ENCODE measurements at regions not wholly inside any gene's neighbourhood (a gene's known extent, or its start where the extent isn't known, plus 50 kb on each side); places are given as distances from the start of the nearest gene placed in this dataset.

DNA sequence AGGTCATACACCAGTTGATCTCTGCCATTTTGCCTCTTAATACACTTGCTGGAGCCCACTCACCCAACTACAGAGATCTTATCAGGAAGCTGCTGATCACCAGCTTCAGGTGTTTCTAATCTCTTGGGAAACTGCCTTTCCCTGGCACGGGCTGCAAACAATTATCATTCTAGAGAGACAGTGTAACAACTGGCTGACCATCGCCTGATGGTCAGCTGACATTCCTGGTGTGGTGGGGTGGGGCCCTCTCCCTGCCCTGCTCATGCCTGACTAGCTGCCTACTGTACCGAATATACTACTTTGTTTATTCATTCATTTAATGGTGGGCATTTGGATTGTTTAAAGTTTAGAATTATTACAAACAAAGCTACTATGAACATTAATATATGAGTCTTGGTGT lies 311.5 kb downstream of the CBLN2 start:
- Histone ChIP-seq H3K27ac (no peak overlapping the region), H3K4me1 (no peaks in the 10 kb centered on the region), H3K4me3 (no peak overlapping the region), H3K27me3 (no peaks in the 10 kb centered on the region), H3K36me3 (no peaks in the 10 kb centered on the region), H3K9me3 (no peaks in the 10 kb centered on the region)
- intact Hi-C loops (cut with DNase I; ENCODE audit: low total_unique reads) = no loop called here
- no peak for ATAC-seq
- DNase-seq = no peak
- TF ChIP-seq CTCF (IDR thresholded peaks at IDR 0.05 in 4 of 5, conservative IDR thresholded peaks at IDR 0.05 in 1 of 5) (no peak), POLR2A (IDR thresholded peaks at IDR 0.05) (no peak)
- in situ Hi-C loops (cut with MboI; ENCODE audit: low sequenced_read_pairs in 4 of 4) = loop anchor here in 1 of 4 donors (25.0 kb wide), 1 partner anchor 105 kb away; no protein-coding TSS in a partner anchor

- in situ Hi-C loops (cut with MboI; ENCODE audit: low sequenced_read_pairs in 4 of 4) = loop anchor here in 1 of 4 donors (25.0 kb wide), 1 partner anchor 111 kb away; no protein-coding TSS in a partner anchor
- intact Hi-C loops (cut with DNase I; ENCODE audit: low total_unique reads) = no loop called here
- Histone ChIP-seq H3K27me3 (no peaks in the 10 kb centered on the region), H3K9me3 (no peaks in the 10 kb centered on the region), H3K4me1 (no peaks in the 10 kb centered on the region), H3K36me3 (no peaks in the 10 kb centered on the region), H3K27ac (no peak overlapping the region), H3K4me3 (no peak overlapping the region)
- DNase-seq (no peak), ATAC-seq (no peak)
- TF ChIP-seq CTCF (IDR thresholded peaks at IDR 0.05 in 4 of 5, conservative IDR thresholded peaks at IDR 0.05 in 1 of 5) (no peak), POLR2A (IDR thresholded peaks at IDR 0.05) (no peak)
These were observed 318.2 kb downstream of the CBLN2 start for GRCh38 chr18:72225958-72226357.

DNA sequence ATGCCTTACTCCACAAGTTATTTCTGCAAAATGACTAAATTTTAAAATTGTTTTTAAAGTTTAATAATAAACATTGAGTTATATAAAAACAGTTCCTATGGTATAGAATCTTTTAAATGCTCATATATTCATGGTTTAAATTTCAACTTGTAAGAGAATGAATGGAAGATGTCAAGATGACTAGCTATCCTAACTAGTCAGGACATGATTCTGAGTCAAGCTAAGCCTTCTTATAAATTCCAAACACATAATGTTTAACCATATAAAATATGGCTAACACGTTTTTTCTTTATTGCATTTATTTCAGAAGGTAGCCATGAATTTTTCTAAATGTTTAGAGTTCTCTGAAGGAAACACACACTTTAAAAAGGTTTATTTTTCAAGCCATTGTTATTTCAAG lies 320.4 kb downstream of the CBLN2 start:
- Histone ChIP-seq H3K4me3 (no peak overlapping the region), H3K9me3 (no peaks in the 10 kb centered on the region), H3K4me1 (no peaks in the 10 kb centered on the region), H3K27me3 (no peaks in the 10 kb centered on the region), H3K27ac (no peak overlapping the region), H3K36me3 (no peaks in the 10 kb centered on the region)
- TF ChIP-seq CTCF (IDR thresholded peaks at IDR 0.05 in 4 of 5, conservative IDR thresholded peaks at IDR 0.05 in 1 of 5) (no peak), POLR2A (IDR thresholded peaks at IDR 0.05) (no peak)
- intact Hi-C loops (cut with DNase I; ENCODE audit: low total_unique reads) (no loop called here), in situ Hi-C loops (cut with MboI; ENCODE audit: low sequenced_read_pairs in 4 of 4) (no loop called here)
- ATAC-seq (no peak), DNase-seq (no peak)

DNA sequence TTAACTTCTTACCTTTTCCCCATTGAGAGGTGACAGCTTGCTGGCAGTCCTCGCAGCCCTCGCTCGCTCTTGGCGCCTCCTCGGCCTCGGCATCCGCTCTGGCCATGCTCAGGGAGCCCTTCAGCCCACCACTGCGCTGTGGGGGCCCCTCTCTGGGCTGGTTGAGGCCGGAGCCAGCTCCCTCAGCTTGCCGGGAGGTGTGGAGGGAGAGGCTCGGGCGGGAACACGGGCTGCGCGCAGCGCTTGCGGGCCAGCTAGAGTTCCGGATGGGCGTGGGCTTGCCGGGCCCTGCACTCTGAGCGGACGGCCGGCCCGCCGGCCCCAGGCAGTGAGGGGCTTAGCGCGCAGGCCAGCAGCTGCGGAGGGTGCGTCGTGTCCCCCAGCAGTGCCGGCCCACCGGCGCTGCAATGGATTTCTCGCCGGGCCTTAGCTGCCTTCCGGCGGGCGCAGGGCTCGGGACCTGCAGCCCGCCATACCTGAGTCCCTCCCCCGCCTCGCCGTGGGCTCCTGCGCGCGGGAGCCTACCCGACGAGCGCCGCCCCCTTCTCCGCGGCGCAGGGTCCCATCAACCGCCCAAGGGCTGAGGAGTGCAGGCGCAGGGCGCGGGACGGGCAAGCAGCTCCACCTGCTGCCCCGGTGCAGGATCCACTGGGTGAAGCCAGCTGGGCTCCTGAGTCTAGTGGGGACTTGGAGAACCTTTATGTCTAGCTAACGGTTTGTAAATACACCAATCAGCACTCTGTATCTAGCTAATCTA lies 335.0 kb downstream of the CBLN2 start:
- Histone ChIP-seq H3K27ac (no peak overlapping the region), H3K4me3 (no peak overlapping the region), H3K36me3 (no peaks in the 10 kb centered on the region), H3K4me1 (no peaks in the 10 kb centered on the region), H3K27me3 (no peaks in the 10 kb centered on the region), H3K9me3 (no peaks in the 10 kb centered on the region)
- TF ChIP-seq CTCF (IDR thresholded peaks at IDR 0.05 in 4 of 5, conservative IDR thresholded peaks at IDR 0.05 in 1 of 5) = no peak
- intact Hi-C loops (cut with DNase I; ENCODE audit: low total_unique reads) (no loop called here), in situ Hi-C loops (cut with MboI; ENCODE audit: low sequenced_read_pairs in 4 of 4) (no loop called here)
- ATAC-seq (no peak), DNase-seq (no peak)

DNA sequence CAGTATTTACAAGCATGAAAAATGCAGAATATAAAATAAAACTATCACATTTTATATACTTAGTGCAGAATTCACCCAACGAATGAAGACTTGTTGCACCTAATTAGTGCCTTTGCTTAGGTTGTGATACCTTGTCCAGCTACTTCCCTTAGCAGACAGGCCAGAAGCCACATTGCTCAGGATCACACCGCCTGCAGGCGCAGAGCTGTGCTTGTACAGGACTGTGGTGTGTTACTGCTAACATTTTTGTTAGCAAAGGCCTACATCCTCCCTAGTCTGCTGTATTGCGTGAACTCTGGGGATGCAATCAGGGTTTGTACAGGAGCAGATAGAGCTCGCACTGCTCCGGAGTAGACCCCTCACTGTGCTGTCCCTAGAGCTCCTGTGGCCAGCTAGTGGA lies 336.9 kb downstream of the CBLN2 start:
- H3K9me3 ChIP-seq = no peaks in the 10 kb centered on the region
- intact Hi-C loops (cut with DNase I; ENCODE audit: low total_unique reads) = no loop called here
- no peak for ATAC-seq
- H3K36me3 ChIP-seq = no peaks in the 10 kb centered on the region
- TF ChIP-seq POLR2A (IDR thresholded peaks at IDR 0.05) = no peak
- TF ChIP-seq CTCF (IDR thresholded peaks at IDR 0.05 in 4 of 5, conservative IDR thresholded peaks at IDR 0.05 in 1 of 5) = no peak
- H3K4me1 ChIP-seq = no peaks in the 10 kb centered on the region
- H3K4me3 ChIP-seq = no peak overlapping the region
- no peak for DNase-seq
- H3K27me3 ChIP-seq = no peaks in the 10 kb centered on the region
- in situ Hi-C loops (cut with MboI; ENCODE audit: low sequenced_read_pairs in 4 of 4) = no loop called here
- H3K27ac ChIP-seq = no peak overlapping the region
